GM18907 (cell line): ENCODE measurements at regions not wholly inside any gene's neighbourhood (a gene's known extent, or its start where the extent isn't known, plus 50 kb on each side); places are given as distances from the start of the nearest gene placed in this dataset.

Source experiments
- ATAC-seq: cut with Tn5 transposase; IDR thresholded peaks from one replicate; pipeline ENCODE4 v1.9.1; 2021; ENCODE audit warnings: mild to moderate bottlenecking, moderate library complexity; ENCODE audit not compliant: unreplicated experiment

DNA sequence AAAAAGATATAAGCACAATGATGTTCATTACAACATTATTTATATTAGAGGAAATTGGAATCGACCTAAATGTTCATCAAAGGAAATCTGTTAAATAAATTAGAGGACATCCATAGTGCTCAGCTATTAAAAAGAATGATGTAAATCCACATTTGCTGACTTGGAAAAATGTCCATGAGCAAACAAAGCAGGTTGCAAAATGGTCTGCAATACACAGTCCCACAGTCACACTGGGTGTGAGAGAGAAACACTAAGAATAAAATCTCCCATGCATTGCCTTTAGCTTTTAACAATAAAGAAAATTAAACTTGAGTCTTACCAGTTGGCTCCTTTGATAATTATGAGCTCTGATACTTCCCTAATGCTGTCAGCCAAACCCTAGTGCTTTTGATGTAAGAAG, 811.1 kb upstream of the SALL3 start:
- no peak for ATAC-seq

DNA sequence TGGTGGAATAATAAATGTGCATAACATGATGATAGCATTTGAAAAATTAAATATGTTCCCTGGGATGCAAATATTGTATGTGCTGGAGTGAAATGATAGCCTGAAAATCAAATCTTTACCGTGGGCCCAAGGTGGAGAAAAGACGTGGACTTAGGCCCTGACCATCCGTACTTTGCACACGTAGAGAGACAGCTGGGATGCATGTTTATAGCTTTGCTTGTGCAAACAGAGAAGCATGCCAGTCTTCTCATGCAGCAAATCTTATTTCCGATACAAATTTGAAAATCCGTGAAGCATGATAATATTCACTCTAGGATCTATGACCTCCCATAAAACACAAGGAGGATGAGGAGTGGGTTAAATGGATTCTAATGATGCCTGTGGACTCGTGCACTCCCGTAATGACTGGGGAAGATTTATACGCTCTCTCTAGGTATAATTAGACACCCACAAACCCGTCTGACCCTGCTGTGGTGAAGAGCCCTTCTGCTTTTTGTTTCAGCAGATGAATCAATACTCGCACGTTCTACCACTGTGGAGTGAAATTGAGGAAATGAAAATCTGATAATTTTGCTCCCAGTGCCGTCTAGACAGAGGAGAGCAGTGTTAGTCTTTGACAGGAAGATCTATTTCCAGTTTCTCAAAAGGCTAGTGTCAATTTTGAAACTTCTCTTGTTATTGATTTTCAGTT, 810.3 kb upstream of the SALL3 start:
- ATAC-seq, result no peak

DNA sequence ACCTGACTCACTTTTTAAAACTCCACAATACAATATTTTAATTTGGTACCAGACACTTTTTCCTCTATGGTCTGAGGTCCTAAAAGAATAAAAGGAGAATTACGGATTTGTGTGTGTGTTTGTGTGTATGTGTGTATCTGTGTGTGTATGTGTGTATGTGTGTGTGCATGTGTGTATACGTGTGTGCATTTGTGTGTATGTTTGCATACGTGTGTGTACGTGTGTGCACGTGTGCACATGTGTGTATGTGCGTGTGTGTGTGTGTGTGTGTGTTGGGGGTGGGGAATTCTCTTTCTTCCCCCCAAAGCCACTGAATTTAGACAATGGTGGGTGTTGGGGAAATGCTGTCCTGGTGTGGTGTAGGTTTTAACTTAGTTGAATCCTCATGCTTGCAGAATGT, 807.7 kb upstream of the SALL3 start:
- ATAC-seq, result no peak

DNA sequence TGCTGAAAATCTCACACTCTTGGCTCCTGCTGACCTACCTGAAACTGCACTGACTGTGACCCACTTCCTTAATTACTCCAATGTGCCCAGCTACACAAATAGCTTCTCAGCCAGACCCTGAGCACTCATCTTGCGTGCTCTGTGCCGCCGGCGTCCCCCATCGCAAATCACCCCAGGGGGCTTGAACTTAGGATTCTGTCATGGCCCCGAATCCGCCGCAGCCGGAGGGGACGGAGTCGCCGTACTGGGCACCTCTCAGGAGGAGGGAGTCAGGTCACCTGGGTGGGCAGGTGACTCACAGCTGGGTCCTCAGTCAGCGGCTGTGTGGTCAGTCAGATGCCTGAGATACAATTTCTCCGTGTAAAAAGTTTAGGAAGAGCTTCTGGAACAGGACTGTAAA, 804.9 kb upstream of the SALL3 start:
- no peak for ATAC-seq

DNA sequence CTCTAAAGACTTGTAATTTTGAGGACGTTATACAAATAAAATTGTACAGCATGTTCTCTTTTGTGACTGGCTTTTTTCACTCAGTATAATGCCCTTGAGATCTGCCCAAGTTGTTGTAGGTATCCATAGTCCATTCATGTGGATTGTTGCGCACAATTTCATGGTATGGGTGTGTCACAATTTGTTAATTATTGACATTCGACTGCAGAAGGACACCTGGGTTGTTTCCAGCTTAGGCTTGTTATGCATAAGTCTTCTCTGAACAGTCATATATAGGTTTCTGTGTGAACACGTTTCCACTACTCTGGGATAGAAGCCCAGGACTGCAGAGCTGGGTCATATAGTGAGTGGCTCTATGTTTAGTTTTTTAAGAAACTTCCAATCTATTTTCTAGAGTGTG, 800.8 kb upstream of the SALL3 start:
- ATAC-seq, result no peak

DNA sequence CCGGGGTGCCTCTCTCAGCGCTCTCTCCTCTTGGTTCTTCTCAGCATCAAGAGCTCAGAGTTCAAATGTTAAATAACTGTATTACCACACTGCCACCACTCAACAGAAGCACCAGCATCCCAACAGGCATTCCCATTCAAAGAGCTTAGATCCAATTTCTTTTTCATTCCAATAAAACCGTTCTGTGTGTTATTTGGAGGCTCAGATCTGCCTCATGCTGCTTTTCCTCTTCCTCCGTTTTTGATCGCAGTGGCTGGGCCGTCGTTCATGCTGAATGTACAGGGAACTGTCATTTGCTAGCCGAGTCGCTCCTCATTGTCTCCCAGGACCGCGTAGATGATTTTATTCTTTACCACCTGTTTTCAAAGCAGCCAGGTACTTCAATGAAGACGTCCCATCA, 798.9 kb upstream of the SALL3 start:
- no peak for ATAC-seq

DNA sequence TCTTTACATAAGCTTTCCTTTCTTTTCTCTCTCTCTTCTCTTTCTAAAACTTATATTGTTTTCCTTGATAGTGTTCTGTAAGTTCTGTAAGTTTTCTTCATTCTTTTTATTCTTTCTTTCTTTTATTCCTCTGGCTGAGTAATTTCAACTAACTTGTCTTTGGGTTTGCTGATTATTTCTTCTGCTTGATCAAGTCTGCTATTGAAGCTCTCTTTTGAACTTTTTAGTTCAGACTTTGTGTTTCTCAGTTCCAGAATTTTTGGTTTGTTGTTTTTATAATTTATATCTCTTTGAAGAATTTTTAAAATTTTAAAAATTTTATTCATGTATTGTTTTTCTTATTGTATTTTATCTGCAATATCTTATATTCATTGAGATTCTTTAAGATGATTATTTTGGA, 795.8 kb upstream of the SALL3 start:
- ATAC-seq, result no peak

DNA sequence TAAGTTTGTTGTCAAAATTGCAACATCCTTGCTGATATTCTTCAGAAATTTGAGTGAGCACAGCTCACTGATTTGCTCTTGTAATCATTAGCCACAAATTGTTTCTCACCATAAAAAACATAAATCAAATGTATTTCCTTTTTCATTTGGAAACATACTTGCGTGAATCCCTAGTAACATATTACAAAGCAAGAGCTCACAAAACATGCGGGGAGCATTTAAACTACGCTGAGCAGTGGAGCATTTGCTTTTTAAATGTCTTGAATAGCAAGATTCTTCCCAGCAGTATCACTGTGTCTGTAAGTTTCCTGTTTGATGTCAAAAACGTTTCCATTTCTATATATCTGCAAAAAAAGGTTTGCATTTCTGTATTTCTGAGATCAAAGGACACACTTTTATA, 788.3 kb upstream of the SALL3 start:
- ATAC-seq, result no peak

DNA sequence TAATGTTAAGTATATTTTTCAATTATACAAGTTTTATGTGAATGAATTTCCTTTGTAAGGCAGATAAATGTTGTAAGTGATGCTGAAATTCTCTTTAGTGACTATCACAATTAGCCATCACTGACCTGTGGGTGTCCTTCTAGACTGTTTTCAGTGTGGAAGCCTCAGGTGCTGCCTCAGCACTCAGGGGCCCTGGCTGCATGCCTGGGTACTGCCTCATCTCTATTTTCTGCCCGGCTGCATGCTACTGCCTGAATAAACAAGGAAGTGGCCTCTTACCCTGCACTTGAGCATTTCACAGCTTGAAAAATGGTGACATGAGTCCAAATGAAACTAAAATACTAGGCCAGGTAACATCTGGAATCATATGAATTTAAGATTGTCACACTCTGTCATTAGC, 787.6 kb upstream of the SALL3 start:
- no peak for ATAC-seq

DNA sequence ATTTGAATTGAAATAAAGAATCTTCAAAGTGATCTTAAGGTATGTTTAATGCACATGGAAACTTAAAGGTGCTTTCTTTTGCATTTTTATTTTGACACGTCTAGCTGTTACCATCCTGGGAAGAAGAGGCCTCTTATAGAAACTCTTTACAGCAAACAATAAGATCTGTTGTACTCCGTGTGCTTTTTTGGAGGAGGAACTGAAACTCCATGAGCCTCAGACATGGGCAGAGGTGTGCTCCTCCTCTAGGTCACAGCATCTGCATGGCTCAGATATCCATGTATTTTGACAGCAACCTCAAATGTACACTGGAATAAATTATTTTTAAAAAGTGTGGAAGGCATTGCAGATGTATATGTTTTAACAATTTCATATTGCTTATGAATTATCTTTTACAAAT, 783.3 kb upstream of the SALL3 start:
- ATAC-seq, result no peak

DNA sequence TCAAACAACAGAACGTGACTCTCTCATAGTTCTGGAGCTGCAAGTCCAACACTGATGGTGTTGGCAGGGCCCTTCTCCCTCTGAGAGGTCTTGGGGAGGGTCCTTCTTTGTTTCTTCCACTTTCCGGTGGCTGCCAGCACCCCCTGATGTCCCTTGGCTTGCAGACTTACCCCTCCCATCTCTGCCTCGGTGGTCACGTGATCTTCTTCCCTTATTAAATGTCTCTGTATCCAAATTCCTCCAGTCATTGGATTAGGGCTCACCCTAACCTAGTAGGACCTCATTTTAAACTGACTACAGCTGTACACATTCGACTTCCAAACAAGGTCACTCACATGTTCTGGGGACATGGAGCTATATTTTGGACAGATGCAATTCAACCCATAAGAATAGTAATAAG, 780.6 kb upstream of the SALL3 start:
- no peak for ATAC-seq

DNA sequence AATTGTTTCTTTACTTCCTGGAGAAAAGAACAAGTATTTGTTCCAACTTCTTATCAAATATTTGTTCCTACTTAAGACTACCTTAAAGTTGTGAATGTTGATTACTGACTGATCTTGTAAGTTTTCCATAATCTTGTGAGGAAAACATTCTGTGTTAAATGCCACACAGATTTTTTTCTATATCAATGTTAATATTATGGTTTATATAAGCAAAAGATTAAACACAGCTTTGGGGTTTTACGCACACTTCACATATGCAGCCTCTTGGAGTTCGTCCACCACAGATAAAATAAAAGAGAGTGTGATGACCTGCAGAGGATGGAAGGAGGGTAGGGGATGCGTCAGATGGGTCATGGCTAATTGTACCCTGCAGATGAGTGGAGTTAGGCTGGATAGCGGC, 780.0 kb upstream of the SALL3 start:
- ATAC-seq, result no peak

DNA sequence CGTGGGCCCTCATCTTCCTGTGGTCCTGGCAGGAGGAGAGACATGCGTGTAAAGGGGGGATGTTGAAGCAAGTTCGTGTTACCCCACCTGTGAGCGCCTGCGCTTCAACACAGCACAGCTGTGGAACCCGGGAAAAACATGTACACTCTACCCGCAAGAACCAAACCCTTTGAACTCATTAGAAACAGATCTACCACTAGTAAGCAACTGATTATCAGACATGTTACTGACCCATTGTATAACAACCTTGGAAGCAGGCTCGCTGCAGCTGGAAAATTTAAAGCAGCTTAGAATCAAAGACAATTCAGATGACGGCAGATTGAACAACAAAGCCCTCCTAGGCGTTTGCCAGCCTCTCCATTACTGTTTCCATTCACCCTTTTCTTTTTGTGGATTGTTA, 771.7 kb upstream of the SALL3 start:
- ATAC-seq, result no peak

DNA sequence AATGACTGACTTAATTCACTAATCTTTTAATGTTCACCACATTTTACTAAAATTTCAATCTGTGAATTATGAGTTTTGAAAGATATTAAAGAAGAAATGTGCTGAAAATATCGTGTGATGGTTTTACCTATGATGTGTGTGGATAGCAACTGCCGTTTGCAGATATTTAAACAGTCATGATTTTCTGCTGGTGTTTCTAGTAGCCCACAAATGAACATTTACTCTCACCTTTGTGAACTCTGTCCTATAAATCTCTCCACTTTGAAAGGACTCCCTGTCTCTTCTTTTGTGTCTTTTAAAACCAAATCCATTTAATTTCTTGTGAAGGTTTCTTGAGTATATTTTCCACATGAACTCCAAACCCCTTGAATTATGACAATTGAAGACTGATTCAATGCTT, 771.2 kb upstream of the SALL3 start:
- no peak for ATAC-seq

DNA sequence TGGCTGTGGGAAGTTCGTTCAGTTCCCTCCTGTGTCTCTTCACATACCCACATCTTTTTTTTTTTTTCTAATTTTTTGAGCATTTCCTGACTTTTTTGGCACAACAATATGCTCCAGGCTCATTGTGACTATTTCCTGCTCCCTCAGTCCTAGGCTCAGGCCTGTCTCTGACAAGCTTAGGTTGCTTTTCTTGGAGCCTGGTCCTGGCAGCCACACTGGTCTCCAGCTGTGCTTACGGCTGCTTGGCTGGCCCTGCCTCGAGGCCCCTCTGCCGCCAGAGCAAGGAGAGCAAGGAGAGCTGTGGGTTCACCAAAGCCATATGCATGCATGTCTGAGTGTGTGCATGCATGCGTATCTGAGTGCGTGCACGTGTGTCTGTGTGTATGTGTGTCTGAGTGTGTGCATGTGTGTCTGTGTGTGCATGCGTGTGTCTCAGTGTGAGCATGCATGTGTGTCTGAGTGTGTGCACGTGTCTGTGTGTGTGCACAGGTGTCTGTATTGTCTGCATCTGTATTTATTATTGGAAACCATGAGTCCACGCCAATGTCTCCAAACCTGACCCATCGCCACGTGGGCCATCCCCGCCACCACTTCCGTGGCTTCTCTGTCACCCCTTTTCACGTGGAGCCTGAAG, 766.1 kb upstream of the SALL3 start:
- ATAC-seq, result no peak

DNA sequence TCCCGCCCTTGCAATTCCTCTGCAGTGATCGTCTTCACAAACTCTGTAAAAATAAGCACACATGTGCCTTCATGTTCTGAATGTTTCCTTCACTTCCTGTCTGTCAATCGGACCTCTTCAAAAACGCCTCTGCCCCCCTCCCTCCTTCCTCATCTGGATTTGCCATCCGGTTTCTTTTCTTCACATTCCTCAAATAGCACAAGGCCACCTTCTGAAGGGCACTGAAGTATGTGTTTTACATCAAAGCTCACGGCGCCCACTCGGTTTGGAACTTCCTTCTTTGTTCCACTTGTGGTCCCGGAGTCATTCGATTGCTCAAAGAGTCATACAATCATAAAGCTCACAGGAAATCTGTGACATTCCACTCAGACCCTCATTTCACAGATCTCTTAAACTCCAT, 758.1 kb upstream of the SALL3 start:
- no peak for ATAC-seq

DNA sequence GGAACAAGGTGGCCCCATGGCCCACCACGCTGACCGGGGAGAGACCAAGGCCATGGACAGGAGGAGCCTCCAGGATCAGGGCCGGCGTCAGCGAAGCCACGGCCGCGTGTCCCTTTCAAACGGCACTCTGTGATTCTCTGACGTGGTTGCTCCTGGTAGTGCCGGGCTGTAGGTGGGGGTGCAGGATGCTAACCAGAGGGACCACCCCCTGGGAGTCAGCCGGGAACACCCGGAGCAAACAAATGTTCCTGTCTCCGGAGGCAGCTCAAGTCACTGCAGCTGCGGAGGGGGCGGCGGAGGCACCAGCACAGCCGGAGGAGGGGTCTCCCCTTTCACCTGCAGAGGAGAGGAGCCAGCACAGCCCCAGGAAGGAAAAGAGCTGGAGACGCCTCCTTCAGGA, 750.6 kb upstream of the SALL3 start:
- ATAC-seq, result no peak

DNA sequence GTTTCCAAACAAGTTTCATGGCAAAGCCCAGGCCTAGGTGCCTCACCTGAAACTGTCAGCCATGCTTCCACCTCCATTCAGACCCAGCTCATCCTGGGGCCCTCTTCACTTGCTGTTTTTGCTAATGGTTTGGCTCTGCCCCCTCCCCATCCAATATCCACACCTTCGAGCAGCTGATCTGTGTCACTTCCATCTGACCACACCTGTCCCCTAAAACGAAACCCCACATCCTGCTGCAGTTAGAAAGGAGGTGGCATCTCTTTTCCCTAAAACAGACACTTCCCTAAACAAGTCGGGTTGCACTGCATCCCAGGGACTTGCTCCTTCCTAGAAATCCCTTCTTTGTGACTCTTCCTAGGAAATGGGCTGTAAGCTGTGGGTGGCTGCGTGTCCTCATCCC, 748.7 kb upstream of the SALL3 start:
- ATAC-seq, result no peak

DNA sequence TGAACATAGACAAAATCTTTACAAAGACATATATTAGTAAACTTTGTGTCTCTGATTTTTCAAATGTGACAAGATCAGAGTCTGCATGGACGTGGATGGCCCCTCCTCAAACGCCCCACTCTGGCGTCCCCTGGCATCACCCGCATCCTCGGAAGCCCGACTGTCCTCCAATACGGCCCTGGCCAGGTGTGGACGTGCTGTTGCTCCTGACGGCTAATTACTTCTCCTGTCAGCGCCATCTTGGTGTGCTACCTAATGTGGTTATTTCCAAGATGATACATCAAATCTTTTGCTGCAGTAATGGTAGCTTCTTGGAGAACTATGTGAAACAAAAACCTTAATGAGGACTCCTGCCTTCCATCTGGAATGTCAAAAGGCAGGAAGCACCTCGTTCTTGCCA, 747.4 kb upstream of the SALL3 start:
- no peak for ATAC-seq

DNA sequence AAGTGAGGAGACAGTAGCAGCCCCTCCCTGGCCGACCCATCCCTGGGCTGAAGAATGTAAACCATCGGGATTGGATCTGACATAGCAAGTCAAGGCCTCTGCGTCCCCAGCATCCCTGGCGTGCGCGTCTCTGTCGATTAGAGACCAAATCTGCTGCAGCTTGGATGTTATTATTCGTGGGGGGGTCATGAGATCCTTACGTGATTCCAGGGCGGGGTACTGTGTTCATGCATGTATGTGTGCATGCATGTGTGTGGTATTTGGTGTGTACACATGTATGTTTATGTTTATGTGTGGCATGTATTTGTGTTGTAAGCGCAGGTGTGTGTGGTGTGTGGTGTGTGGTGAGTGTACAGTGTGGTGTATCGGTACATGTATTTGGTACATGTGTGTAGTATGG, 741.8 kb upstream of the SALL3 start:
- ATAC-seq, result no peak

DNA sequence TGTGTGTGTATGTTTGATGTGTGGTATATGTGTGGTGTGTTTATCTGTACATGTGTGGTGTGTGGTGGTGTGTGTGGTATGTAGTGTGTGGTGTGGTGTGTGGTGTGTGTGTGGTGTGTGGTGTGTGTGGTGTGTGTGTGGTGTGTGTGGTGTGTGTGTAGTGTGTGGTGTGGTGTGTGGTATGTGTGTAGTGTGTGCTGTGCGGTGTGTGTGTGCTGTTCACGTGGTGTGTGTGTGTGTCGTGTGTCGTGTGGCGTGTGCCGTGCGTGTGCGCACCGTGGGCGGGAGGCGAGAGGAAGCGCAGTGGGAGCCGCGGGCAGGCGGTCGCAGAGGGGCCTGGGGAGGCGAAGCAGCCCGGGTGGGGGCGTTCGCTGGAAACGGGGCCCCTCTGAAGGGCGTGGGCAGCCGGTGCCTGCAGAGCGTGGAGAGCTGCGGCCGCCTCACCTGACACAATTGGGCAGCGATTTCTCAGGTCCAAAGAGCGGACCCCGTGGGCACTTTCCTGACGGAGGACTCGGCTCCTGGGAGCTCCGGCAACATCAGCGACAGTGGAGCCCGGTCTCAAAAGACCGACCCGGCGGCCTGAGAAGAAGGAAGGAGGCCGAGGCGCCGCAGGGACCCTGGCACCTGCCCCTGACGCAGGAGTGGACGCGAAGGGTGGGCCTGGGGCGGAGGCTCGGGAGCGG, 741.1 kb upstream of the SALL3 start:
- no peak for ATAC-seq

DNA sequence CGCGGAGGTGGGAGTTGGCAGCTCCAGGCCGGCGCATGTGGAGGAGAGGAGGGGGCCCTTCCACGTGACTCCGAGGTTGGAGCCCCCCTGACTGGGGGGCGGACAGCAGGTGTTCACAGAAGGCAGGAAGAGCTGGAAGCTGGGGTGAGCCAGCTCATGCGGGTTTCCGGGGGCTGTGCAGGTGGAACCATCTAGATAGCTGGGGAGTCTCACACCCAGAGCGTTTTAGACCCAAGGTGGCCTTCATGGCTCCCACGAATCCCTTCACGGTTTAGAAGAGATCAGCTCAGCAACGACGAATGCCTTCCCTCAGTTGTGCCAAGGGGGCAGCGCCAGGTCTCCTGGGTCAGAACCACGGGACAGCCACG, 740.5 kb upstream of the SALL3 start:
- ATAC-seq, result no peak

DNA sequence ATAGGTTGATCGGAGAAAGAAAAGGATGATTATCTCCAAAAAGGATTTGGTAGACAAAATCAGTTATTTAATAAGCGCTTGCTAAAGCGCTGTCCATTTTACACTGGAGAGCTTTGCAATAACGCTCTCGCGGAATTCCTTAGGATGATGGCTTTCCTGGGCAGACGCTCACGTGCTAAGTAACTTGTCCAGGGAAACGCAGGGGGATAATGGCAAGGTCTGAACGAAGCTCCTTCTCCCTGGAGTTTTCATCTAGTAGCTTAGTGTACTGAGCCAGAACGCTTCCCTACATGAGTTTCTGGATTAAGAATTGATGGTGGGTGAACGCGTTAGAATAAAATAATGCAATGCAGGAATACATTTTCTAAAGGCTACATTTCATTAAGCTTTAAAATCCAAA, 739.5 kb upstream of the SALL3 start:
- no peak for ATAC-seq
